ENCODE measurements at regions not wholly inside any gene's neighbourhood (a gene's known extent, or its start where the extent isn't known, plus 50 kb on each side); places are given as distances from the start of the nearest gene placed in this dataset.

DNA sequence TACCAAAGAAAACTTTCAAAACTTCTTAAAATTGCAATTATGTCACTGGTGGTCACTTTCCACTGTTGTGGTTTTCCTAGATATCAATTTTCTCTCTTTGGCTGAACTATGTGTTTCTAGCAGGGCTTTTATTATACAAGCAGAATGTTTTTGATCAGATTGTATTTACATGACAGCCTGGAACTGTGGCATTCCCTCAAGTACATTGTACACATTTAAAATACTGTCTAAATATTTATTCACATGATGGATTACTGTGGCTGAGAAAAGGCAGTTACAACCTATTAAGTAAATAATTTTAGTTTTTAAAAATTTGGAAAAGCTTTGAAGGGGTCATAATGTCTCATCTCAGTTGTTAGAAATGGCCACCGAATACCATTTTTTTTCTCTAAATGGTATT, 231.9 kb upstream of the PPP1R3A start:
- no peak for TF ChIP-seq CTCF (IDR thresholded peaks at IDR 0.05)
- no peak for TF ChIP-seq POLR2A (IDR thresholded peaks at IDR 0.05)

All from esophagus squamous epithelium (tissue), 4 donors.